ENCODE measurements at regions not wholly inside any gene's neighbourhood (a gene's known extent, or its start where the extent isn't known, plus 50 kb on each side); places are given as distances from the start of the nearest gene placed in this dataset.

- TF ChIP-seq EZH2 (IDR thresholded peaks at IDR 0.05; ENCODE audit: low read length) (no peak), CTCF (optimal IDR thresholded peaks at IDR 0.05 in 1 of 3, IDR thresholded peaks at IDR 0.05 in 1 of 3, conservative IDR thresholded peaks at IDR 0.05 in 1 of 3; ENCODE audit: extremely low read depth in 1 of 3, insufficient read depth in 2 of 3, low read length in 3 of 3) (no peak)
- no peak for DNase-seq (ENCODE audit: low read depth, low spot score)
- Histone ChIP-seq H3K9ac (ENCODE audit: control insufficient read depth, extremely low read depth, insufficient read depth, low read length) (no peak overlapping the region), H3K4me2 (ENCODE audit: control insufficient read depth, extremely low read depth, insufficient read depth, low read depth, low read length) (no peak overlapping the region), H3K4me1 (ENCODE audit: control insufficient read depth, extremely low read depth, insufficient read depth, low read length) (peaks cover 44% of the 10 kb centered on the region), H3K27ac (ENCODE audit: control insufficient read depth, insufficient read depth, low read length) (no peak overlapping the region), H3K9me3 (ENCODE audit: control insufficient read depth, low read depth, low read length) (no peaks in the 10 kb centered on the region), H4K20me1 (ENCODE audit: control insufficient read depth, extremely low read depth, insufficient read depth, low read length) (no peaks in the 10 kb centered on the region), H3K36me3 (ENCODE audit: control insufficient read depth in 2 of 2, extremely low read depth in 1 of 2, insufficient read depth in 2 of 2, low read length in 2 of 2) (no peaks in the 10 kb centered on the region), H3K27me3 (ENCODE audit: control insufficient read depth, extremely low read depth, insufficient read depth, low read length) (no peaks in the 10 kb centered on the region), H3K4me3 (ENCODE audit: control insufficient read depth in 2 of 3, extremely low read depth in 1 of 3, insufficient read depth in 2 of 3, low read depth in 1 of 3, low read length in 3 of 3) (no peak overlapping the region), H3K79me2 (ENCODE audit: control insufficient read depth, insufficient read depth, low read length) (no peaks in the 10 kb centered on the region), H2AFZ (ENCODE audit: control insufficient read depth, low read length) (no peak overlapping the region), H3K9me1 (ENCODE audit: control insufficient read depth, extremely low read depth, insufficient read depth, low read length) (no peaks in the 10 kb centered on the region)
- dilution Hi-C loops (cut with MboI; ENCODE audit: extremely low pct_ligation_motif_present, low sequenced_read_pairs), result no loop called here
- FAIRE-seq, result no peak
These were observed 52.0 kb upstream of the SMNDC1 start for GRCh38 chr10:110356628-110357245.

DNA sequence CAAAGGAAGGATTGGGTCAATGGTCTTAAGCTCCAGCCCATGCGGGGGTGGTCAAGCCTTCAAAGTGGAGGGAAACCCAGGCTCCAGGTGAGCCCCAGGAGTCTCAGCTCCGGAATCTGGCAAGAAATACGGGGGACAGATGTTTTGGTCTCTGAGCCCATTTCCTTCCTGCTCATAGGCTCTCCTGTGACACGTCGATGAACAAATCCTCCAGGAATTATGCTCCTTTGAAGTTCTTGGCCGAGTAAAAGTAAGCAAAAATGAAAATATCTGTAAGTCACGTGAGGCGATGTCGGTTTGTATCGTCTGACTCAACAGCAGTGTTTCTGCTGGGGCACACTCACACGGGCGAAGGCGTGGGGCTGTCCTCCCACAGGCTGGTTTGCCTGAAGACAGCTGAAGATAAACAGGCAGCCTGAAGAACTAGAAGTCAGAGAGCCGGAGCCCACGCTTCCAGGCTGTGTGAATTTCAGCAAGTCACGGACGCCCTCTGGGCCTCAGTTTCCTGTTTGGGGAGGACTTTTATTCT is 52.6 kb upstream of the SMNDC1 start:
- H3K27ac ChIP-seq (ENCODE audit: control insufficient read depth, insufficient read depth, low read length), result no peak overlapping the region
- no peaks in the 10 kb centered on the region for H3K27me3 ChIP-seq (ENCODE audit: control insufficient read depth, extremely low read depth, insufficient read depth, low read length)
- no peak overlapping the region for H3K9ac ChIP-seq (ENCODE audit: control insufficient read depth, extremely low read depth, insufficient read depth, low read length)
- TF ChIP-seq EZH2 (IDR thresholded peaks at IDR 0.05; ENCODE audit: low read length), result no peak
- no peak for TF ChIP-seq CTCF (optimal IDR thresholded peaks at IDR 0.05 in 1 of 3, IDR thresholded peaks at IDR 0.05 in 1 of 3, conservative IDR thresholded peaks at IDR 0.05 in 1 of 3; ENCODE audit: extremely low read depth in 1 of 3, insufficient read depth in 2 of 3, low read length in 3 of 3)
- DNase-seq (ENCODE audit: low read depth, low spot score) (no peak), FAIRE-seq (no peak)
- H3K36me3 ChIP-seq (ENCODE audit: control insufficient read depth in 2 of 2, extremely low read depth in 1 of 2, insufficient read depth in 2 of 2, low read length in 2 of 2), result no peaks in the 10 kb centered on the region
- H3K79me2 ChIP-seq (ENCODE audit: control insufficient read depth, insufficient read depth, low read length), result no peaks in the 10 kb centered on the region
- H3K9me1 ChIP-seq (ENCODE audit: control insufficient read depth, extremely low read depth, insufficient read depth, low read length), result no peaks in the 10 kb centered on the region
- no peak overlapping the region for H3K4me3 ChIP-seq (ENCODE audit: control insufficient read depth in 2 of 3, extremely low read depth in 1 of 3, insufficient read depth in 2 of 3, low read depth in 1 of 3, low read length in 3 of 3)
- dilution Hi-C loops (cut with MboI; ENCODE audit: extremely low pct_ligation_motif_present, low sequenced_read_pairs), result no loop called here
- H4K20me1 ChIP-seq (ENCODE audit: control insufficient read depth, extremely low read depth, insufficient read depth, low read length), result no peaks in the 10 kb centered on the region
- no peak overlapping the region for H3K4me2 ChIP-seq (ENCODE audit: control insufficient read depth, extremely low read depth, insufficient read depth, low read depth, low read length)
- peaks cover 42% of the 10 kb centered on the region for H3K4me1 ChIP-seq (ENCODE audit: control insufficient read depth, extremely low read depth, insufficient read depth, low read length)
- no peak overlapping the region for H2AFZ ChIP-seq (ENCODE audit: control insufficient read depth, low read length)
- no peaks in the 10 kb centered on the region for H3K9me3 ChIP-seq (ENCODE audit: control insufficient read depth, low read depth, low read length)

Measured in keratinocyte (primary cell).